AG04449 (cell line): ENCODE measurements at regions not wholly inside any gene's neighbourhood (a gene's known extent, or its start where the extent isn't known, plus 50 kb on each side); places are given as distances from the start of the nearest gene placed in this dataset.
"Not testable (repeated sequence)": the region's sequence is repeated elsewhere in the genome, so short reads cannot be mapped to it uniquely, and the experiment has no call there.

ENCODE experiments used
- CTCF ChIA-PET: fragments of 350-600 bp; formaldehyde crosslinking; extraction: SDS; loops from one replicate; lab custom pipeline; 2021; ENCODE audit warnings: antibody characterized with exemption; lab: Yijun Ruan, JAX
- POLR2A ChIA-PET: fragments of 400-600, 350-600 bp; formaldehyde crosslinking; extraction: SDS; loops from one replicate; lab custom pipeline; 2020; ENCODE audit warnings: antibody characterized with exemption, inconsistent platforms; lab: Yijun Ruan, JAX
- DNase-seq: peaks from one replicate; pipeline ENCODE4 v3.0.0-alpha.2; 2010; ENCODE audit warnings: low read depth, low spot score
- H3K4me3 ChIP-seq: 2 replicates; pipeline ENCODE4 v1.5.1; 2011; ENCODE audit warnings: low read depth, mild to moderate bottlenecking, control low read depth, low read length
- TF ChIP-seq, protein P1 (sequence below): IDR thresholded peaks from one replicate; pipeline ENCODE4 v1.5.1; 2011; ENCODE audit warnings: mild to moderate bottlenecking, moderate library complexity, low read length, control low read depth, inconsistent platforms; ENCODE audit not compliant: insufficient read depth; ENCODE audit errors: missing control alignments

DNA sequence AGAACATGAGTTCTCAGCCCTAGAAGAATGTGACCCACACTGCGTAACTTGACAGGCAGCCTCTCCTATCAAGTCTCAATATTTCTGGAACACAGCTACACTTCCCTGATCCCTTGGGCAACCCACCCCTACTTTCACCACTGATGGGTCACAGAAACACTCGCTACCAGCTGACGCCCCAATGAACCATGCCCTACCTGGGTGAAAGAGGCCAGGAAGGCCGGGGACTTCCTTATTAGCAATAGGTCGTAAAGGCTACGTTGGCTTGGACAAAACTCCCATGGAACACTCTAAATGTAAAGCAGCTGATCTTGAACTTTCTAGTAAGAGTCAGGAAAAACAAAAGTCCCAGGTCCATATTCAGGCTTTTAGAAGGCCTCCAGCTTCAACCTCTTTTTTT is 202.3 kb upstream of the KCTD7 start:
- TF ChIP-seq, protein P1, sequence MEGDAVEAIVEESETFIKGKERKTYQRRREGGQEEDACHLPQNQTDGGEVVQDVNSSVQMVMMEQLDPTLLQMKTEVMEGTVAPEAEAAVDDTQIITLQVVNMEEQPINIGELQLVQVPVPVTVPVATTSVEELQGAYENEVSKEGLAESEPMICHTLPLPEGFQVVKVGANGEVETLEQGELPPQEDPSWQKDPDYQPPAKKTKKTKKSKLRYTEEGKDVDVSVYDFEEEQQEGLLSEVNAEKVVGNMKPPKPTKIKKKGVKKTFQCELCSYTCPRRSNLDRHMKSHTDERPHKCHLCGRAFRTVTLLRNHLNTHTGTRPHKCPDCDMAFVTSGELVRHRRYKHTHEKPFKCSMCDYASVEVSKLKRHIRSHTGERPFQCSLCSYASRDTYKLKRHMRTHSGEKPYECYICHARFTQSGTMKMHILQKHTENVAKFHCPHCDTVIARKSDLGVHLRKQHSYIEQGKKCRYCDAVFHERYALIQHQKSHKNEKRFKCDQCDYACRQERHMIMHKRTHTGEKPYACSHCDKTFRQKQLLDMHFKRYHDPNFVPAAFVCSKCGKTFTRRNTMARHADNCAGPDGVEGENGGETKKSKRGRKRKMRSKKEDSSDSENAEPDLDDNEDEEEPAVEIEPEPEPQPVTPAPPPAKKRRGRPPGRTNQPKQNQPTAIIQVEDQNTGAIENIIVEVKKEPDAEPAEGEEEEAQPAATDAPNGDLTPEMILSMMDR, result no peak
- H3K4me3 ChIP-seq, result no peak overlapping the region
- no peak for DNase-seq
- CTCF ChIA-PET, result interaction anchor here (2.0 kb wide), 1 partner anchor 13 kb away, joined by 7 read pairs; no protein-coding TSS in a partner anchor
- POLR2A ChIA-PET, result no interaction called here

DNA sequence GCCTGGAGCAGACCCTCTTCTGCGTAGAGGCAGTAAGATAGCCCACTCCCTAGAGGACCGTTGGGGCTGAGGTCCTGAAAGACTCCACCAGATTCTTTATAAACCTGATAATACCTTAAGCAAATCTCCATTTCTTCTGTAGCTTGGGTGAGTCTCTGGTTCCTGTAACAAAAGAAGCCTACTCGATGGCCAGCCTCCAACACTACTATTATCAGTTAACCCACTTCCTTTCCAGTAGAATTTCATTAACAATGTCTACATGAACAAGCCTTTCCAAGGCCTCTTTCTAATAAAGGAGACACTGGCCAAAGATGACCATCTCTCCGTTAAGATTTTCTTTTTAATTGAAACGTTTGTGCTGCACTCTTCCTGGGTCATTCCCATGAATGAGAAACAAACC is 201.7 kb upstream of the KCTD7 start:
- ChIA-PET CTCF (interaction anchor here (2.0 kb wide), 1 partner anchor 13 kb away, joined by 7 read pairs; no protein-coding TSS in a partner anchor), POLR2A (no interaction called here)
- TF ChIP-seq, protein P1, result no peak
- no peak overlapping the region for H3K4me3 ChIP-seq
- DNase-seq, result no peak

DNA sequence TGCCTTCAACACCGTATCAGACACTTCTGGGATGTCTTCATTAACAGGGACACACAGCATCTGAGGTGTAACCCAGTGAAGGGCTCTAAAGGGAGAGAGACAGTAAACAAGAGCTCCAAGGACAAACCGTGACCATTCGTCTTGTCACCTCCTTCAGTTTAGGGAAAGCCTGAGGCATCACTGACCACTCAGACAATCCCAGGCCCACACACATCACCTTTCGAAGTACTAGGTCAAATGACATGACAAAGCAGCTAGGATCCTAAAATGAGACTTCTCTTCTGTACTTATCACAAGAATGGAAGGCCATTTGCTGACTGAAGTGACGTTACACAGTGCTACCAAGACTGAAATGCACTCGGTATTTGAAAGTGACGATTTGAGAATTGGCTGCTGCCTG is 200.7 kb upstream of the KCTD7 start:
- ChIA-PET CTCF (no interaction called here), POLR2A (no interaction called here)
- TF ChIP-seq, protein P1, result no peak
- no peak for DNase-seq
- no peak overlapping the region for H3K4me3 ChIP-seq

DNA sequence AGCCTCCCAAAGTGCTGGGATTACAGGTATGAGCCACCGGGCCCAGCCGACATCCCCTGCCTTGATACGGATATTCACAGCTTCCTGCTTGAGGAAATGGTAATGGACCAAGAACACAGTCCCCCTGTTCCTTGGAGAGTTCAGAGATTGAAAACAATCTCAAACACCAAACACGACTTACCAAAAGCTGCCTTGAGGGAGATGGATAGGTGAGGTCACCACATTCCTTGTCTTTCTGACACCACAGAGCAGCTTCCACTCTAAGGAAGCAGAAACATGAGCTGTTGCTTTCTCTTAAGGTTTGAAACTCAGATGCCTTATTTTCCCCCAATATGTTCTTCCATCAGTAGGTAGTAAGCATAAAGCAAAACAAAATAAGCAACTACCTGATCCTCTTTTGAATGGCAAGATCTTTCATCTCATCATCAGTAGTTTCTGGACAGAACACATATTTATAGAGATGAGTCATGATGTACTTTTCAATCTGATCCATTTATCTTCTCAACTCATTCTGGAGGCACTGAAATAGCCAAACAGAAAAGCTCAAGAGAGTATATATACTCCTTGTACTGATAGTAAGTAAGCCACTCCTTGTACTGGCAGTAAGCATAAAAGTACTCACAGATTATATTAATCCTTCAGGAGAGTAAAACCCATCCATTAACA is 199.1 kb upstream of the KCTD7 start:
- DNase-seq, result no peak
- TF ChIP-seq, protein P1, result no peak

DNA sequence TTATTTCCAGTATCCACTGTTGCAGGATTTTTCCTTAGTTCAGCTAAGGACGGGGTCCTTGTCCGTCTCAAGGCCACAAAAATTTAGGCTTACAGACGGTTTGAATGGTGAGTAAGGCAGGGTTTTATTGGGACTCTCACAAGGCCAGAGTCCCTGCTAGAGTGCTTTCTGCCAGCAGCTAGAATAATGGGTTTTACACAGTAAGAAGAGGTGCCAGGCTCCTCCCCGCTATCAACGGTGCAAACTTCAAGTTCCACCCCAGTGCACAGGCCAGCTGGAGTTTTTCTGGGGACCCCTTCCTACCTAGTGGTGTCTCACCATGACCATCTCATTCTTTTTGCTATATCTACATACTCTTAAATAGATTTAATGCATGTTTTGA is 198.5 kb upstream of the KCTD7 start:
- CTCF ChIA-PET, result no interaction called here
- DNase-seq, result no peak
- POLR2A ChIA-PET, result no interaction called here
- TF ChIP-seq, protein P1, result no peak
- no peak overlapping the region for H3K4me3 ChIP-seq

More for the DNA sequence above, 199.1 kb upstream of the KCTD7 start:
- no peak overlapping the region for H3K4me3 ChIP-seq
- POLR2A ChIA-PET, result no interaction called here
- CTCF ChIA-PET, result no interaction called here

DNA sequence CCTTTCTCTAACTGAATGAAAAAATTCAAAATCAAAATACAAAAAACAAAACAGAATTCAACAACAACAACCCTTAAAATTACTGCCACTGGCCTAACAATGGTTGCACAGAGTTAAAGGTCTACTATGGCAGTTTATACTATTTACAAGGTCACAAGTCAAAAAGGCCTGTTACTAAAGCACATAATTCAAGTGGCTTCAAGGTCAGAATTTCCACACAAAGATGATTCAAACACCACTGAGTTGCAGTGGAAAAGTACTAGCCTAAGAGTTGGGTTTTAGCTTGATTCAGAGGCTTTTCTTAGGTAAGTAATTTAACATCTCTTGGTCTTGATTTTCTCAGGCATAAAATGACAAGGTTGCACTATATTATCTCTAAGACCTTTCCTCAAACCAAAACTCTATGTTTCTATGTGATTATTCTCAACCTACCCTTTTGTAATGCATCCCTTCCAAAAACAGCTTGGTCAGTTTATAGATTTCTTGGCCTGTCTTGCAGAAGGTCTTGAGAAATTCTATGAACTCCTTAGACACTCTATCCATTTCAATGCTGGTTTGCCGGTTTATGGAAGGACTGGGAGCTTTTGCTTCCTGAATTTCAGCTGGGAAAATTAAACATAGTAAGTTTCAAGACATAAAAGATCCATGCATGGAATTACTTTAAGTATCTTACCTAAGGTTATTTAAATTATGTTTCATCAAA is 189.8 kb upstream of the KCTD7 start:
- POLR2A ChIA-PET, CTCF ChIA-PET, DNase-seq, H3K4me3 ChIP-seq: not testable (repeated sequence)
